ENCODE measurements at regions not wholly inside any gene's neighbourhood (a gene's known extent, or its start where the extent isn't known, plus 50 kb on each side); places are given as distances from the start of the nearest gene placed in this dataset.
"Not testable (repeated sequence)": the region's sequence is repeated elsewhere in the genome, so short reads cannot be mapped to it uniquely, and the experiment has no call there.

GRCh38 chr2:36035137-36035536 lies 320.4 kb upstream of the CRIM1 start:
- DNase-seq = no peak

GRCh38 chr2:36032046-36032445 lies 323.5 kb upstream of the CRIM1 start:
- no peak for DNase-seq

- no peak for DNase-seq
Measured at GRCh38 chr2:36031471-36031870, 324.1 kb upstream of the CRIM1 start.

GRCh38 chr2:36027616-36028015 lies 328.0 kb upstream of the CRIM1 start:
- no peak for DNase-seq

- DNase-seq = no peak
Measured at GRCh38 chr2:36013064-36013463, 342.5 kb upstream of the CRIM1 start.

GRCh38 chr2:36006444-36006843 lies 349.1 kb upstream of the CRIM1 start:
- DNase-seq = no peak

GRCh38 chr2:36002941-36003340 lies 352.6 kb upstream of the CRIM1 start:
- no peak for DNase-seq

- no peak for DNase-seq
Measured at GRCh38 chr2:35997488-35997887, 358.1 kb upstream of the CRIM1 start.

GRCh38 chr2:35989503-35989902 lies 366.1 kb upstream of the CRIM1 start:
- no peak for DNase-seq

- no peak for DNase-seq
Measured at GRCh38 chr2:35989040-35989439, 366.5 kb upstream of the CRIM1 start.

GRCh38 chr2:35986871-35987270 lies 368.7 kb upstream of the CRIM1 start:
- no peak for DNase-seq

- DNase-seq = peak; percentile 22
Measured at GRCh38 chr2:35978218-35978617, 377.4 kb upstream of the CRIM1 start.

GRCh38 chr2:35976611-35977010 lies 379.0 kb upstream of the CRIM1 start:
- no peak for DNase-seq

GRCh38 chr2:35973737-35974132 lies 381.8 kb upstream of the CRIM1 start:
- DNase-seq = no peak

- peak; percentile 41 for DNase-seq
Measured at GRCh38 chr2:35973132-35973736, 382.3 kb upstream of the CRIM1 start.

GRCh38 chr2:35963824-35964223 lies 391.8 kb upstream of the CRIM1 start:
- no peak for DNase-seq

- DNase-seq = no peak
Measured at GRCh38 chr2:35963357-35963756, 392.2 kb upstream of the CRIM1 start.

- DNase-seq = no peak
Measured at GRCh38 chr2:35962585-35963146, 392.9 kb upstream of the CRIM1 start.

GRCh38 chr2:35960596-35960995 lies 395.0 kb upstream of the CRIM1 start:
- no peak for DNase-seq

GRCh38 chr2:35957053-35957452 lies 398.5 kb upstream of the CRIM1 start:
- not testable (repeated sequence) for DNase-seq

GRCh38 chr2:35946478-35946877 lies 409.1 kb upstream of the CRIM1 start:
- DNase-seq = no peak

GRCh38 chr2:35938838-35939237 lies 416.7 kb upstream of the CRIM1 start:
- no peak for DNase-seq

GRCh38 chr2:35933031-35933430 lies 422.5 kb upstream of the CRIM1 start:
- DNase-seq = no peak

- no peak for DNase-seq
Measured at GRCh38 chr2:35932276-35932963, 423.2 kb upstream of the CRIM1 start.

GRCh38 chr2:35931626-35932025 lies 424.0 kb upstream of the CRIM1 start:
- DNase-seq = no peak

Data from CD4-positive, alpha-beta T cell treated with Interleukin-17A for 1 hour (primary cell).